Ascending aorta (tissue), 2 donors: ENCODE measurements at regions not wholly inside any gene's neighbourhood (a gene's known extent, or its start where the extent isn't known, plus 50 kb on each side); places are given as distances from the start of the nearest gene placed in this dataset.

Source experiments
- DNase-seq, 2 donors: peaks; one replicate each; pipeline ENCODE4 v3.0.0-alpha.2; 2019; ENCODE audit warnings: low spot score in 2 of 2
- H3K27ac ChIP-seq, 2 donors: fragments of 200-600 bp; sonication (generic); one replicate each; pipeline ENCODE4 v1.5.1; 2016 to 2017; ENCODE audit warnings: mild to moderate bottlenecking in 1 of 2
- H3K27me3 ChIP-seq: fragments of 200-600 bp; sonication (generic); one replicate; pipeline ENCODE4 v1.5.1; 2017
- H3K36me3 ChIP-seq, 2 donors: fragments of 200-600 bp; sonication (generic); one replicate each; pipeline ENCODE4 v1.5.1; 2016
- H3K4me1 ChIP-seq, 2 donors: fragments of 200-600 bp; sonication (generic); one replicate each; pipeline ENCODE4 v1.5.1; 2016 to 2017; ENCODE audit warnings: mild to moderate bottlenecking in 1 of 2
- H3K4me3 ChIP-seq, 2 donors: fragments of 200-600 bp; sonication (generic); one replicate each; pipeline ENCODE4 v1.5.1; 2016 to 2017; ENCODE audit warnings: mild to moderate bottlenecking in 1 of 2
- H3K9me3 ChIP-seq, 2 donors: fragments of 200-600 bp; sonication (generic); one replicate each; pipeline ENCODE4 v1.5.1; 2016
- intact Hi-C: fragments of 100-400 bp; cut with DNase I; formaldehyde crosslinking; loops from one replicate; pipeline ENCODE4 v1.15.1; 2023
- TF ChIP-seq, protein P1 (sequence below), 3 experiments: fragments of 200-600 bp in 2 of 3; fragments of 450-650 bp in 1 of 3; sonication (generic) in 2 of 3; IDR thresholded peaks; one replicate each; pipeline ENCODE4 v1.5.1; 2016 to 2019; ENCODE audit warnings: antibody characterized with exemption in 3 of 3, mild to moderate bottlenecking in 1 of 3, moderate library complexity in 1 of 3

DNA sequence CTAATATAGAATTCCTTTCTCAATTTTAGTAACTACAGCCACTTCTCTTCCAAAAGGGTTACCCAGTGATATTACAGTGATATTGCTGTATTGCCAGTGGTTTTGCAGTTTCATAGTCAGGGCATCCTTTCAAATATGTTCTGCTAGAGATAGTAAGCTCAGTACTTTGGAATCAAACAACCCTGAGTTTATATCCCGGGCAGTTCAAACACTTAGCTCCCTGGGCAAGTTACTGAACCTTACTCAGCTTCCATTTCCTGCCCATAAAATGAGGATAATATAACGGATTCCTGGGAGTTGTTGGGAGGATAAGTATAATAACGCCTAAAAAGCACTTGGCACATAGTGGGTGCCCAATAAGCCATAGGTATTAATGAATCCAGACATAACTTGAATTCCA is 212.6 kb upstream of the PARD3B start:
- no peaks in the 10 kb centered on the region for H3K4me1 ChIP-seq
- no peak overlapping the region for H3K4me3 ChIP-seq
- DNase-seq = no peak
- TF ChIP-seq, protein P1, sequence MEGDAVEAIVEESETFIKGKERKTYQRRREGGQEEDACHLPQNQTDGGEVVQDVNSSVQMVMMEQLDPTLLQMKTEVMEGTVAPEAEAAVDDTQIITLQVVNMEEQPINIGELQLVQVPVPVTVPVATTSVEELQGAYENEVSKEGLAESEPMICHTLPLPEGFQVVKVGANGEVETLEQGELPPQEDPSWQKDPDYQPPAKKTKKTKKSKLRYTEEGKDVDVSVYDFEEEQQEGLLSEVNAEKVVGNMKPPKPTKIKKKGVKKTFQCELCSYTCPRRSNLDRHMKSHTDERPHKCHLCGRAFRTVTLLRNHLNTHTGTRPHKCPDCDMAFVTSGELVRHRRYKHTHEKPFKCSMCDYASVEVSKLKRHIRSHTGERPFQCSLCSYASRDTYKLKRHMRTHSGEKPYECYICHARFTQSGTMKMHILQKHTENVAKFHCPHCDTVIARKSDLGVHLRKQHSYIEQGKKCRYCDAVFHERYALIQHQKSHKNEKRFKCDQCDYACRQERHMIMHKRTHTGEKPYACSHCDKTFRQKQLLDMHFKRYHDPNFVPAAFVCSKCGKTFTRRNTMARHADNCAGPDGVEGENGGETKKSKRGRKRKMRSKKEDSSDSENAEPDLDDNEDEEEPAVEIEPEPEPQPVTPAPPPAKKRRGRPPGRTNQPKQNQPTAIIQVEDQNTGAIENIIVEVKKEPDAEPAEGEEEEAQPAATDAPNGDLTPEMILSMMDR (IDR thresholded peaks at IDR 0.05) = no peak
- no peaks in the 10 kb centered on the region for H3K27me3 ChIP-seq
- no peak overlapping the region for H3K27ac ChIP-seq
- no peaks in the 10 kb centered on the region for H3K9me3 ChIP-seq
- intact Hi-C loops = no loop called here
- H3K36me3 ChIP-seq = no peaks in the 10 kb centered on the region

DNA sequence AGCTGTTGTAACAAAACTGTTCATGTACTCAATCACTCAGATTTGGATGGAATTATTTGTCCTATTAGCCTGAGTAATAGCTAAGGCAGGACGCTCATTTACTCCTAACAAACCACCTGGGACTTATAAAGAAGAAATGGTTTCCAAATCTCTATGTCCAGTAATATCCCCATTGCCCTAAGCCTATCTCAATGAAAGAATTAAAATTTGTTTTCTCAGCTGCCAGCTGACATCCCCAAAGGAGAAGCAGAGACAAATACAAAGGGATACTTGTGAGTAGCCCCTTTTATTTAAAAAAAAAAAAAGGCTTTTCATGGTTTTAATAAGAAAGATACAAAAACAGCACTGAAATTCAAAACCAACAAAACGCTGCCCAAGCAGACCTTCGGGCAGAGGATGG is 211.4 kb upstream of the PARD3B start:
- intact Hi-C loops = no loop called here
- Histone ChIP-seq H3K36me3 (no peaks in the 10 kb centered on the region), H3K4me3 (no peak overlapping the region), H3K9me3 (no peaks in the 10 kb centered on the region), H3K27me3 (no peaks in the 10 kb centered on the region), H3K4me1 (no peaks in the 10 kb centered on the region), H3K27ac (no peak overlapping the region)
- TF ChIP-seq, protein P1 (IDR thresholded peaks at IDR 0.05) = no peak
- DNase-seq = no peak

DNA sequence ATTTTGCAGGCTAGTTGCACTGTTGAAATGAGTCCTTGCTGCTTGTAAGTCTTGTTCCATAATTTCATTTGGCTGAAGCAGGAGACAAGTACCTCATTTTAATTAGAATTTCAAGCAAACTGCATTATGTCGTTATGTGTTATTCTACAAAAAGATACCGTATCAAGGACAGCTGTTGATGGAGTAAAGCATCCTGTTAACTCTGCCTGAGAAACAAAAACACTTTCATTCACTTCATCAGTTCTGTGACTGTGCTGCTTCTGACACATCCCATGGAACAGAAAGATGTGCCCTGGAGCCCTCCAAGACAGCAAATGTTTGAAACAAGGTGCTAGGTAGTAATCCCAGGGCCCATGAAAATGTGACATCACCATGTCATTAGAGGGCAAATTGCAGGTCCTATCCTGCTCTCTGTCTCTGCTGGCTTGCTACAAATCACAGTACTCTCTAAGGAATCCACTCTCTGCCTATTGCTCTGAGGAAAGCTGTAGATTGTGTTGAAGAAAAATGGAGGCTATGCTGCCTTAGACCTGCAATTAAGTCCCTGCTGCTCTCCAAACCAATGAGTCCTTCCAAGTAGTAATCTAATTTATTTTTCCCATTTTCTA is 209.7 kb upstream of the PARD3B start:
- TF ChIP-seq, protein P1 (IDR thresholded peaks at IDR 0.05) = no peak
- intact Hi-C loops = no loop called here
- Histone ChIP-seq H3K36me3 (no peaks in the 10 kb centered on the region), H3K9me3 (no peaks in the 10 kb centered on the region), H3K4me1 (no peaks in the 10 kb centered on the region), H3K4me3 (no peak overlapping the region), H3K27me3 (no peaks in the 10 kb centered on the region), H3K27ac (no peak overlapping the region)
- no peak for DNase-seq

DNA sequence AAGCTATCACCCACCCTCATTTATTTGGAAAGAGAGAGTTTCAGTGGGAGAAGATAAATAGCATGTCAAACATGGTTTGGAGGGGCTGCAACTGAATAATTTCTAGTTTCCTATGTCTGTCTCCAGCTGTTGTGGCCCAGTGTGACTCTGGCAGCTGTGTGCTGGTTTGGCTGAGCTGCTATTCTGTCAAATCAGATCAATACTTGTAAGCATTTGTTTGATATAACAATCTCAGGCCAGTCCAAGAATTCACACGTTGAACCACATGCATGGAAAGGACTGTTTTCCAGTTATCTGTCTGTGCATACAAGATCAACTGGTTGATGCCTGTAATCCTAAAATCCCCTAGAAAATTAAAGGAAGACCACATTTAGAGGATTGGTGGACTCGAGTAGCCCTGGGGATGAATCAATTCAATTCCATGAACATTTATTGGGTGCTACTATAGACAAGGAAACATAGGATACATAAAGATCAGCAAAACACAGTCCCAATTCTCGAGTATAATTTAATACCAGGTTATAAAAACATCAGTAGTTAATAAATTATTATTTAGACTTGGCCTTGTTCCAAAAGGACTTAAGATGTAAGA is 209.0 kb upstream of the PARD3B start:
- intact Hi-C loops = no loop called here
- TF ChIP-seq, protein P1 (IDR thresholded peaks at IDR 0.05) = no peak
- H3K36me3 ChIP-seq = no peaks in the 10 kb centered on the region
- no peaks in the 10 kb centered on the region for H3K9me3 ChIP-seq
- no peaks in the 10 kb centered on the region for H3K4me1 ChIP-seq
- no peaks in the 10 kb centered on the region for H3K27me3 ChIP-seq
- DNase-seq = no peak
- no peak overlapping the region for H3K4me3 ChIP-seq
- no peak overlapping the region for H3K27ac ChIP-seq

DNA sequence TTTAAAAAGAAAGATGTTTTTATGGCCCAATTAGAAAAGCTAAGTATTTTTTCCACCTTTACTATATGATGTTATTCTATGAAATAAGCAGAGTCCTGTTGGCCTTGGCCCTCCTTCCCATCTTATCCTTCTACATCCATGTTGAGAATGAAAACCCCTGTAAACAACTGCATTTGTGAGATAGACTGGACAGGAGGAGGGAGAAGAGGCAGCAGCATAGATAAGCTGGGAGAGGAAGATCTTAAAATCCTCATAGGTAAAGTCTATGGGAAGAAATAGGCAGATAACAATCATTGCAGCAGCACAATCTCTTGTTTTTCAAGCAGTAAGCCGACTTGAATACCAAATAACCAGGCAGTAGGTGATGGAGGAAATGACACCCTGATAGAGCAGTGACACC is 207.6 kb upstream of the PARD3B start:
- Histone ChIP-seq H3K27me3 (no peaks in the 10 kb centered on the region), H3K4me1 (no peaks in the 10 kb centered on the region), H3K36me3 (no peaks in the 10 kb centered on the region), H3K27ac (no peak overlapping the region), H3K9me3 (no peaks in the 10 kb centered on the region), H3K4me3 (no peak overlapping the region)
- no peak for DNase-seq
- intact Hi-C loops = no loop called here
- TF ChIP-seq, protein P1 (IDR thresholded peaks at IDR 0.05) = no peak
